GM18907 (cell line): ENCODE measurements at regions not wholly inside any gene's neighbourhood (a gene's known extent, or its start where the extent isn't known, plus 50 kb on each side); places are given as distances from the start of the nearest gene placed in this dataset.

Experiments
- ATAC-seq: cut with Tn5 transposase; IDR thresholded peaks from one replicate; pipeline ENCODE4 v1.9.1; 2021; ENCODE audit warnings: mild to moderate bottlenecking, moderate library complexity; ENCODE audit not compliant: unreplicated experiment

GRCh38 chrX:51954592-51954991 is 61.2 kb downstream of the MAGED1 start:
- no peak for ATAC-seq

- ATAC-seq, result peak; percentile 89
Measured at GRCh38 chrX:51955200-51955599, 61.8 kb downstream of the MAGED1 start.

GRCh38 chrX:51956441-51956840 is 63.0 kb downstream of the MAGED1 start:
- ATAC-seq, result no peak

GRCh38 chrX:51975360-51975759 is 81.9 kb downstream of the MAGED1 start:
- no peak for ATAC-seq

GRCh38 chrX:51975811-51976210 is 82.4 kb downstream of the MAGED1 start:
- ATAC-seq, result no peak

- no peak for ATAC-seq
Measured at GRCh38 chrX:51976503-51976902, 83.1 kb downstream of the MAGED1 start.
